ENCODE measurements at regions not wholly inside any gene's neighbourhood (a gene's known extent, or its start where the extent isn't known, plus 50 kb on each side); places are given as distances from the start of the nearest gene placed in this dataset.
A peak's percentile ranks its signal among the peaks of the same experiment; 100 is the strongest.

DNA sequence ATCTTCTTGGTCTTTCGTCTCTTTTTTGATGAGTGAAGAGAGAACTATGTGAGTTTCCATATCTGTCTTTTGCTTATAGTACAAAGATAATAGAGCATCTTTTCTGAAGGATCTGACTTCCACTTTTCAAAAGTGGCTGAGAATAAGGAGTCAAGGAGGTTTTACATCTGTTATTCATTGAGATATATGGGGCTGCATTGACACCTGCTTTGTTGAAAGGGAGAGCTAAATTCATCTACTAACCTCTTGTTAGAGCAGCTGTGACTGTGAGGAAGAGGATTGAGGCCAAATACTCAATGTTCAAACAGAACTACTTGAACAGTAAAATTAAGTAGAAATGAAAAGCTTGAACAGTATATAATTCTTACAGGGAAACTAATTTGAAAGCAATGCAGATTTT is 130.2 kb upstream of the ATP2B1 start:
- H3K4me1 ChIP-seq: no peaks in the 10 kb centered on the region
- H3K27ac ChIP-seq: no peak overlapping the region
- H3K36me3 ChIP-seq: no peaks in the 10 kb centered on the region
- H3K27me3 ChIP-seq: peaks cover 0 to 34% (median 8%) of the 10 kb centered on the region in 7 donors
- TF ChIP-seq, protein P1, sequence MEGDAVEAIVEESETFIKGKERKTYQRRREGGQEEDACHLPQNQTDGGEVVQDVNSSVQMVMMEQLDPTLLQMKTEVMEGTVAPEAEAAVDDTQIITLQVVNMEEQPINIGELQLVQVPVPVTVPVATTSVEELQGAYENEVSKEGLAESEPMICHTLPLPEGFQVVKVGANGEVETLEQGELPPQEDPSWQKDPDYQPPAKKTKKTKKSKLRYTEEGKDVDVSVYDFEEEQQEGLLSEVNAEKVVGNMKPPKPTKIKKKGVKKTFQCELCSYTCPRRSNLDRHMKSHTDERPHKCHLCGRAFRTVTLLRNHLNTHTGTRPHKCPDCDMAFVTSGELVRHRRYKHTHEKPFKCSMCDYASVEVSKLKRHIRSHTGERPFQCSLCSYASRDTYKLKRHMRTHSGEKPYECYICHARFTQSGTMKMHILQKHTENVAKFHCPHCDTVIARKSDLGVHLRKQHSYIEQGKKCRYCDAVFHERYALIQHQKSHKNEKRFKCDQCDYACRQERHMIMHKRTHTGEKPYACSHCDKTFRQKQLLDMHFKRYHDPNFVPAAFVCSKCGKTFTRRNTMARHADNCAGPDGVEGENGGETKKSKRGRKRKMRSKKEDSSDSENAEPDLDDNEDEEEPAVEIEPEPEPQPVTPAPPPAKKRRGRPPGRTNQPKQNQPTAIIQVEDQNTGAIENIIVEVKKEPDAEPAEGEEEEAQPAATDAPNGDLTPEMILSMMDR (IDR thresholded peaks at IDR 0.05): no peak
- WGBS, 2 donors: 64 to 76% methylated on average over 1 of the region's 1 CpG
- no peak overlapping the region for H3K4me3 ChIP-seq
- no peak for DNase-seq
- H3K9me3 ChIP-seq: no peaks in the 10 kb centered on the region
- no peak for ATAC-seq
- intact Hi-C loops (cut with DNase I): no loop called here

DNA sequence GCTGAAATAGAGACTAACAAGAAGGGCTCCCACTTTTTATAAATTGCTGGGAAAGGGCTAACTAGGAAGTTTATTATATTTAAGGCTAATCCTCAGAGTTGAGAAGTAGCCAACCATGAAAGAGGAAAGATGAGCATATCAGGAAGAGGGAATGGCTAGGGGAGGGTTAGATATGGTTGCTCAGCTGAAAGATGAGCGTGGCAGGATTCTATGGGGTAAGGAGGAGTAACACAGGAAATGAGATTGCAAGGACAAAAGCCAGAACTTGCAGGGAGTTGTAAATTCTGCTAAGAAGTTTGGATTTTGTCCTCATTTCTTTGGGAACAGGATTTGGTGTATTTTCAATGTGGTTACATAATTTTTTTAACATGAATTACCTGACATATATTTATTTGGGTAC is 127.4 kb upstream of the ATP2B1 start:
- intact Hi-C loops (cut with DNase I): no loop called here
- ATAC-seq (no peak), DNase-seq (no peak)
- no peaks in the 10 kb centered on the region for H3K9me3 ChIP-seq
- TF ChIP-seq, protein P1 (IDR thresholded peaks at IDR 0.05): no peak
- no peaks in the 10 kb centered on the region for H3K36me3 ChIP-seq
- H3K27ac ChIP-seq: no peak overlapping the region
- no peaks in the 10 kb centered on the region for H3K4me1 ChIP-seq
- peaks cover 0 to 12% (median 3%) of the 10 kb centered on the region in 7 donors for H3K27me3 ChIP-seq
- no peak overlapping the region for H3K4me3 ChIP-seq
- WGBS, 2 donors: 57 to 61% methylated on average over 1 of the region's 1 CpG

DNA sequence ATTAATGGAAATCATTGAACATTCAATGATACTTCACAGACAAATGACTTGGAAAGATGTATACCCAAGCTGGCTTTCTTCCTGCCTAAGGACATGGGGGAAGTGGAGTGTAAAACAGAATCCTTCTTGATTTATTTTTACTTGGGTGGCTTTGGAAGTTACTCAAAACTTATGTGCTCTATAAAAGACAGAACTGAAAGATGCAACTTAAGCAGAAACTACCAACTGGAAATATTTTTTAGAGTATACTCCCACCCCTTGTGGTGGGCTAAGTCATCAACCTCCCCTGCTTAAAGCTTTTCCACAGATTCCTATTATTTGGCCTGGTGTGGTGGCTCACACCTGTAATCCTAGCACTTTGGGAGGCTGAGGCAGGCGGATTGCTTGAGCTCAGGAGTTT is 126.0 kb upstream of the ATP2B1 start:
- no peak overlapping the region for H3K4me3 ChIP-seq
- H3K36me3 ChIP-seq: no peaks in the 10 kb centered on the region
- 92 to 97% methylated on average over 1 of the region's 1 CpG for WGBS, 2 donors
- no peaks in the 10 kb centered on the region for H3K4me1 ChIP-seq
- H3K9me3 ChIP-seq: no peaks in the 10 kb centered on the region
- peak in 2 of 8 donors; percentile 29 to 30 for ATAC-seq
- peaks cover 0 to 7% (median 0%) of the 10 kb centered on the region in 7 donors for H3K27me3 ChIP-seq
- intact Hi-C loops (cut with DNase I): no loop called here
- TF ChIP-seq, protein P1 (IDR thresholded peaks at IDR 0.05): no peak
- no peak overlapping the region for H3K27ac ChIP-seq
- DNase-seq: no peak

DNA sequence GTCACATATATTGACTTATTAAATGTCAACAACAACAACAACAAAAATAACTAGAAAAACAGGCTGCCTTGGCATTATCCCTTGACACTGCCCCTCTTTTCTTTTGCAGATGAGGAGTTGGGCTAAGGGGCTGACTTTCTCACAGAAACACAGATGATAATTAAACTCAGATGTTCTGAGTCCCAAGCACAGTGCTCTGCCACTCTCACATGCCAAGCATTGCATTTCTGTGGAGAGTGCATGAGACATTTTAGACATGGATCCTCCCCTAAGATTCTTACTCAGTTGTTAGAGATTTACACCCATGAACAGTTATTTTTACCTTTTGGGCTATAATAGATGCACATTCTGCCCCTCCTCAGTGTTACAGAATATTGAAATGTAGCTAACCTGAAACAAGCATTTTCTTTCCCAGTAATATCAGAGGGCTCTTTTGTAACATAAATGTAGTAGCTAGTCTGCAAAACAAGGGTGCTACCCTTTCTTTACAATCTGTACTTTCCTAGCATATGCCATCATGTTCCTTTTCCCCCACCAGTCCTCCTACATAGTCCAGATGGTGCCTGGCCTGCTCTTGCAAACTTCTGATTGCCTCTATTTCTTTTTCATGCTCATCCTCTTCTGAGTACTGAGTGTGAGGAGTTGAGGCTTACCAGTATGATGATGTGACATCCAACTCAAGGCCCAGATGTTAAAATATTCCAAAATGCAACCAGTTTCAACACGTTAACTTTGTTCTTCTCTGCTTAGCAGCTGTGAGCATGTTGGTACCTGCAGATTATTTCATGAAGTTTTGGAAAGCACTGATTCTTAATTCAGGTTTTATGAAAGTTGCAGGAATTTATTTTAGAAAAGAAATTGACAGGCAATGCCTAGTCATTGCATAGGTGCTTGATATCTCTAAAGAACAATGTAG is 125.0 kb upstream of the ATP2B1 start:
- Histone ChIP-seq H3K9me3 (no peaks in the 10 kb centered on the region), H3K4me1 (no peaks in the 10 kb centered on the region), H3K4me3 (no peak overlapping the region), H3K27me3 (peaks cover 0 to 7% (median 0%) of the 10 kb centered on the region in 7 donors), H3K27ac (no peak overlapping the region), H3K36me3 (no peaks in the 10 kb centered on the region)
- TF ChIP-seq, protein P1 (IDR thresholded peaks at IDR 0.05): no peak
- ATAC-seq (no peak), DNase-seq (no peak)
- WGBS, 2 donors: 92 to 97% methylated on average over 1 of the region's 1 CpG
- intact Hi-C loops (cut with DNase I): no loop called here

Measured in heart right ventricle (tissue), 16 donors.